Activated CD8-positive, alpha-beta T cell treated with anti-CD3 and anti-CD28 coated beads for 36 hours (primary cell): ENCODE measurements at regions not wholly inside any gene's neighbourhood (a gene's known extent, or its start where the extent isn't known, plus 50 kb on each side); places are given as distances from the start of the nearest gene placed in this dataset.

Experiments
- ATAC-seq: fragments of 200-7000 bp; cut with Tn5 transposase; one replicate; pipeline ENCODE4 v1.10.0; 2021; ENCODE audit warnings: mild to moderate bottlenecking, moderate library complexity
- CTCF ChIA-PET: fragments of 350-600 bp; sonication (Branson Sonifier 250); formaldehyde crosslinking; loops from one replicate; lab custom pipeline; 2021; ENCODE audit warnings: antibody characterized with exemption; lab: Charles Lee
- POLR2A ChIA-PET: fragments of 350-600 bp; sonication (Branson Sonifier 250); formaldehyde crosslinking; loops from one replicate; lab custom pipeline; 2021; ENCODE audit warnings: antibody characterized with exemption; lab: Charles Lee
- DNase-seq: peaks from one replicate; pipeline ENCODE4 v3.0.0-alpha.2; 2020
- H3K27ac Mint-ChIP-seq: one replicate; pipeline ENCODE4 v1.8.0; 2021; ENCODE audit warnings: mild to moderate bottlenecking, mixed read lengths
- H3K27me3 Mint-ChIP-seq: one replicate; pipeline ENCODE4 v1.8.0; 2021; ENCODE audit warnings: mixed read lengths
- H3K36me3 Mint-ChIP-seq: one replicate; pipeline ENCODE4 v1.8.0; 2021; ENCODE audit warnings: low read depth, mixed read lengths
- H3K4me1 Mint-ChIP-seq: one replicate; pipeline ENCODE4 v1.8.0; 2021; ENCODE audit warnings: low read depth, mixed read lengths
- H3K4me3 Mint-ChIP-seq: one replicate; pipeline ENCODE4 v1.8.0; 2021; ENCODE audit warnings: mild to moderate bottlenecking, moderate library complexity, mixed read lengths
- H3K9me3 Mint-ChIP-seq: one replicate; pipeline ENCODE4 v1.8.0; 2021; ENCODE audit warnings: mixed read lengths
- CTCF ChIP-seq: fragments of 200-600 bp; IDR thresholded peaks from one replicate; pipeline ENCODE4 v1.8.0; 2022; ENCODE audit warnings: antibody characterized with exemption, mild to moderate bottlenecking
- intact Hi-C: fragments of 100-400 bp; cut with micrococcal nuclease; formaldehyde crosslinking; loops from one replicate; pipeline ENCODE4 v1.10.0; 2022

- intact Hi-C loops: no loop called here
- Mint-ChIP-seq H3K36me3 (no peaks in the 10 kb centered on the region), H3K9me3 (no peaks in the 10 kb centered on the region), H3K27me3 (peaks cover 20% of the 10 kb centered on the region), H3K27ac (no peak overlapping the region), H3K4me3 (no peak overlapping the region), H3K4me1 (no peaks in the 10 kb centered on the region)
- DNase-seq (no peak), ATAC-seq (no peak)
- POLR2A ChIA-PET: no interaction called here
- CTCF ChIA-PET: no interaction called here
- TF ChIP-seq CTCF: no peak
Observed at GRCh38 chr5:88391991-88392390, 123.3 kb upstream of the TMEM161B start.

- CTCF ChIA-PET: no interaction called here
Observed at GRCh38 chr5:88391116-88391515, 122.5 kb upstream of the TMEM161B start.

GRCh38 chr5:88390481-88390880, 121.8 kb upstream of the TMEM161B start:
- ChIA-PET CTCF (no interaction called here), POLR2A (no interaction called here)
- no peak for TF ChIP-seq CTCF
- intact Hi-C loops: no loop called here
- Mint-ChIP-seq H3K27ac (no peak overlapping the region), H3K4me1 (no peaks in the 10 kb centered on the region), H3K4me3 (no peak overlapping the region), H3K27me3 (peaks cover 20% of the 10 kb centered on the region), H3K9me3 (no peaks in the 10 kb centered on the region), H3K36me3 (no peaks in the 10 kb centered on the region)
- no peak for ATAC-seq
- no peak for DNase-seq

More at GRCh38 chr5:88391116-88391515, 122.5 kb upstream of the TMEM161B start:
- intact Hi-C loops: no loop called here
- ATAC-seq (no peak), DNase-seq (no peak)
- Mint-ChIP-seq H3K27me3 (peaks cover 18% of the 10 kb centered on the region), H3K9me3 (no peaks in the 10 kb centered on the region), H3K4me1 (no peaks in the 10 kb centered on the region), H3K4me3 (no peak overlapping the region), H3K36me3 (no peaks in the 10 kb centered on the region), H3K27ac (no peak overlapping the region)
- no peak for TF ChIP-seq CTCF
- POLR2A ChIA-PET: no interaction called here

GRCh38 chr5:88390096-88390441, 121.4 kb upstream of the TMEM161B start:
- ChIA-PET CTCF (no interaction called here), POLR2A (no interaction called here)
- intact Hi-C loops: no loop called here
- no peaks in the 10 kb centered on the region for H3K36me3 Mint-ChIP-seq
- peaks cover 21% of the 10 kb centered on the region for H3K27me3 Mint-ChIP-seq
- H3K4me1 Mint-ChIP-seq: no peaks in the 10 kb centered on the region
- ATAC-seq: no peak
- no peak overlapping the region for H3K4me3 Mint-ChIP-seq
- no peaks in the 10 kb centered on the region for H3K9me3 Mint-ChIP-seq
- no peak for TF ChIP-seq CTCF
- no peak overlapping the region for H3K27ac Mint-ChIP-seq
- no peak for DNase-seq

- no peaks in the 10 kb centered on the region for H3K36me3 Mint-ChIP-seq
- intact Hi-C loops: no loop called here
- H3K27ac Mint-ChIP-seq: no peak overlapping the region
- TF ChIP-seq CTCF: no peak
- ChIA-PET POLR2A (interaction anchor here (0.7 kb wide), 1 partner anchor 140 kb away, joined by 3 read pairs; no protein-coding TSS in a partner anchor), CTCF (no interaction called here)
- no peak for DNase-seq
- no peak for ATAC-seq
- H3K9me3 Mint-ChIP-seq: no peaks in the 10 kb centered on the region
- H3K27me3 Mint-ChIP-seq: peaks cover 21% of the 10 kb centered on the region
- no peak overlapping the region for H3K4me3 Mint-ChIP-seq
- H3K4me1 Mint-ChIP-seq: no peaks in the 10 kb centered on the region
Observed at GRCh38 chr5:88389338-88390095, 120.9 kb upstream of the TMEM161B start.
